ENCODE measurements at regions not wholly inside any gene's neighbourhood (a gene's known extent, or its start where the extent isn't known, plus 50 kb on each side); places are given as distances from the start of the nearest gene placed in this dataset.

DNA sequence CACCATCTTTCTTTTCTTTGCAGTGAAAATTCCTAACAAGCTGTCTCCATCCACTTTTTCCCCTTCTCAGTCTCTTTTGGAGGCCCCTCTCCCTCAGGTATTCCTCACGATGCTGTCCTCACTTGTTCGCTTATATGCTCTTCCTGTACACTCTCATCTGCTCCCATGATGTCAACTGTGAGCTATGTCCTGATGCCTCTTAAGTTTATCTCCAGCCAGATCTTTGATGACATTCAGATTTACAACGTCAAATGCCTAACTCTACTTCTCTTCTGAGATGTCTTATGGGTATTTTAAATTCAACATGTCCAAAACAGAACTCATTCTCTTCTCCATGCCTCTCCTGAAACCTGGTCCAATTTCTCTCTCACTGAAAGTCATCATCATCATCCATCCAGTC, 55.1 kb upstream of the SERTAD2 start:
- TF ChIP-seq, protein P1, sequence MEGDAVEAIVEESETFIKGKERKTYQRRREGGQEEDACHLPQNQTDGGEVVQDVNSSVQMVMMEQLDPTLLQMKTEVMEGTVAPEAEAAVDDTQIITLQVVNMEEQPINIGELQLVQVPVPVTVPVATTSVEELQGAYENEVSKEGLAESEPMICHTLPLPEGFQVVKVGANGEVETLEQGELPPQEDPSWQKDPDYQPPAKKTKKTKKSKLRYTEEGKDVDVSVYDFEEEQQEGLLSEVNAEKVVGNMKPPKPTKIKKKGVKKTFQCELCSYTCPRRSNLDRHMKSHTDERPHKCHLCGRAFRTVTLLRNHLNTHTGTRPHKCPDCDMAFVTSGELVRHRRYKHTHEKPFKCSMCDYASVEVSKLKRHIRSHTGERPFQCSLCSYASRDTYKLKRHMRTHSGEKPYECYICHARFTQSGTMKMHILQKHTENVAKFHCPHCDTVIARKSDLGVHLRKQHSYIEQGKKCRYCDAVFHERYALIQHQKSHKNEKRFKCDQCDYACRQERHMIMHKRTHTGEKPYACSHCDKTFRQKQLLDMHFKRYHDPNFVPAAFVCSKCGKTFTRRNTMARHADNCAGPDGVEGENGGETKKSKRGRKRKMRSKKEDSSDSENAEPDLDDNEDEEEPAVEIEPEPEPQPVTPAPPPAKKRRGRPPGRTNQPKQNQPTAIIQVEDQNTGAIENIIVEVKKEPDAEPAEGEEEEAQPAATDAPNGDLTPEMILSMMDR (conservative IDR thresholded peaks at IDR 0.05; ENCODE audit: low read depth, low read length) = no peak
- TF ChIP-seq EZH2 (IDR thresholded peaks at IDR 0.05; ENCODE audit: low read length, unreplicated experiment) = no peak

Measured in PC-3 (cell line).